ENCODE measurements at regions not wholly inside any gene's neighbourhood (a gene's known extent, or its start where the extent isn't known, plus 50 kb on each side); places are given as distances from the start of the nearest gene placed in this dataset.

GRCh38 chr3:193974671-193975535 lies 161.0 kb upstream of the HES1 start:
- Histone ChIP-seq H3K4me3 (ENCODE audit: control insufficient read depth in 1 of 2, extremely low read depth in 1 of 2, low read length in 1 of 2) (no peak overlapping the region), H3K27me3 (replicated peaks in 1 of 2; ENCODE audit: control insufficient read depth in 2 of 2, extremely low read depth in 1 of 2, insufficient read depth in 2 of 2, low read length in 1 of 2) (peaks cover 0 to 14% of the 10 kb centered on the region in 2 experiments), H3K4me1 (ENCODE audit: control insufficient read depth in 1 of 2, extremely low read depth in 1 of 2, insufficient read depth in 2 of 2, low read length in 2 of 2) (peaks cover 2 to 10% of the 10 kb centered on the region in 2 experiments), H3K36me3 (ENCODE audit: control insufficient read depth in 2 of 2, extremely low read depth in 1 of 2, insufficient read depth in 1 of 2, low read length in 1 of 2) (no peaks in the 10 kb centered on the region), H3K9me3 (no peaks in the 10 kb centered on the region), H3K27ac (ENCODE audit: low read length) (no peak overlapping the region)
- peaks cover 18 to 19% of the 10 kb centered on the region in 2 donors for H3K27me3 Mint-ChIP-seq
- ChIA-PET POLR2A (no interaction called here), CTCF (no interaction called here)
- DNase-seq (no peak), ATAC-seq (replicated peaks in 1 of 4) (no peak)
- WGBS (ENCODE audit: insufficient coverage), result 83% methylated on average over 14 of the region's 22 CpGs
- no peaks in the 10 kb centered on the region for H3K36me3 Mint-ChIP-seq
- H3K4me1 Mint-ChIP-seq, result peaks cover 9 to 33% (median 15%) of the 10 kb centered on the region in 3 donors
- H3K27ac Mint-ChIP-seq, result no peak overlapping the region
- no peaks in the 10 kb centered on the region for H3K9me3 Mint-ChIP-seq
- H3K4me3 Mint-ChIP-seq, result no peak overlapping the region

GRCh38 chr3:193977622-193978021 lies 158.3 kb upstream of the HES1 start:
- no peak overlapping the region for H3K27ac ChIP-seq (ENCODE audit: low read length)
- no peak overlapping the region for H3K4me3 ChIP-seq (ENCODE audit: control insufficient read depth in 1 of 2, extremely low read depth in 1 of 2, low read length in 1 of 2)
- H3K36me3 Mint-ChIP-seq, result no peaks in the 10 kb centered on the region
- H3K27me3 ChIP-seq (replicated peaks in 1 of 2; ENCODE audit: control insufficient read depth in 2 of 2, extremely low read depth in 1 of 2, insufficient read depth in 2 of 2, low read length in 1 of 2), result peaks cover 0 to 17% of the 10 kb centered on the region in 2 experiments
- no CpG with 5 or more reads among the region's 5 CpGs for WGBS (ENCODE audit: insufficient coverage)
- no peak overlapping the region for H3K27ac Mint-ChIP-seq
- H3K4me1 Mint-ChIP-seq, result peaks cover 0 to 11% (median 0%) of the 10 kb centered on the region in 3 donors
- ATAC-seq (replicated peaks in 1 of 4) (no peak), DNase-seq (no peak)
- peaks cover 6 to 11% of the 10 kb centered on the region in 2 donors for H3K27me3 Mint-ChIP-seq
- ChIA-PET POLR2A (no interaction called here), CTCF (no interaction called here)
- peaks cover 0 to under 1% of the 10 kb centered on the region in 2 experiments for H3K4me1 ChIP-seq (ENCODE audit: control insufficient read depth in 1 of 2, extremely low read depth in 1 of 2, insufficient read depth in 2 of 2, low read length in 2 of 2)
- no peaks in the 10 kb centered on the region for H3K9me3 ChIP-seq
- H3K9me3 Mint-ChIP-seq, result no peaks in the 10 kb centered on the region
- no peak overlapping the region for H3K4me3 Mint-ChIP-seq
- no peaks in the 10 kb centered on the region for H3K36me3 ChIP-seq (ENCODE audit: control insufficient read depth in 2 of 2, extremely low read depth in 1 of 2, insufficient read depth in 1 of 2, low read length in 1 of 2)

GRCh38 chr3:193978030-193978429 lies 157.9 kb upstream of the HES1 start:
- ATAC-seq (replicated peaks in 1 of 4) (no peak), DNase-seq (no peak)
- no peak overlapping the region for H3K4me3 ChIP-seq (ENCODE audit: control insufficient read depth in 1 of 2, extremely low read depth in 1 of 2, low read length in 1 of 2)
- POLR2A ChIA-PET, result no interaction called here
- WGBS (ENCODE audit: insufficient coverage), result 85% methylated on average over 4 of the region's 8 CpGs
- CTCF ChIA-PET, result no interaction called here
- no peaks in the 10 kb centered on the region for H3K4me1 ChIP-seq (ENCODE audit: control insufficient read depth in 1 of 2, extremely low read depth in 1 of 2, insufficient read depth in 2 of 2, low read length in 2 of 2)
- H3K27me3 ChIP-seq (replicated peaks in 1 of 2; ENCODE audit: control insufficient read depth in 2 of 2, extremely low read depth in 1 of 2, insufficient read depth in 2 of 2, low read length in 1 of 2), result peaks cover 0 to 17% of the 10 kb centered on the region in 2 experiments
- Mint-ChIP-seq H3K27me3 (peaks cover 6 to 11% of the 10 kb centered on the region in 2 donors), H3K36me3 (no peaks in the 10 kb centered on the region), H3K27ac (no peak overlapping the region), H3K4me1 (peaks cover 0 to 7% (median 0%) of the 10 kb centered on the region in 3 donors), H3K4me3 (no peak overlapping the region), H3K9me3 (no peaks in the 10 kb centered on the region)
- H3K27ac ChIP-seq (ENCODE audit: low read length), result no peak overlapping the region
- H3K36me3 ChIP-seq (ENCODE audit: control insufficient read depth in 2 of 2, extremely low read depth in 1 of 2, insufficient read depth in 1 of 2, low read length in 1 of 2), result no peaks in the 10 kb centered on the region
- H3K9me3 ChIP-seq, result no peaks in the 10 kb centered on the region

GRCh38 chr3:193978486-193978885 lies 157.5 kb upstream of the HES1 start:
- POLR2A ChIA-PET, result no interaction called here
- no peaks in the 10 kb centered on the region for H3K4me1 ChIP-seq (ENCODE audit: control insufficient read depth in 1 of 2, extremely low read depth in 1 of 2, insufficient read depth in 2 of 2, low read length in 2 of 2)
- no peak for ATAC-seq (replicated peaks in 1 of 4)
- Mint-ChIP-seq H3K9me3 (no peaks in the 10 kb centered on the region), H3K4me1 (peaks cover 0 to 3% (median 0%) of the 10 kb centered on the region in 3 donors), H3K4me3 (no peak overlapping the region), H3K36me3 (no peaks in the 10 kb centered on the region), H3K27ac (no peak overlapping the region), H3K27me3 (peaks cover 5 to 10% of the 10 kb centered on the region in 2 donors)
- WGBS (ENCODE audit: insufficient coverage), result 81% methylated on average over 3 of the region's 6 CpGs
- no peak for DNase-seq
- no peaks in the 10 kb centered on the region for H3K9me3 ChIP-seq
- H3K27ac ChIP-seq (ENCODE audit: low read length), result no peak overlapping the region
- CTCF ChIA-PET, result no interaction called here
- H3K4me3 ChIP-seq (ENCODE audit: control insufficient read depth in 1 of 2, extremely low read depth in 1 of 2, low read length in 1 of 2), result no peak overlapping the region
- H3K36me3 ChIP-seq (ENCODE audit: control insufficient read depth in 2 of 2, extremely low read depth in 1 of 2, insufficient read depth in 1 of 2, low read length in 1 of 2), result no peaks in the 10 kb centered on the region
- peaks cover 0 to 17% of the 10 kb centered on the region in 2 experiments for H3K27me3 ChIP-seq (replicated peaks in 1 of 2; ENCODE audit: control insufficient read depth in 2 of 2, extremely low read depth in 1 of 2, insufficient read depth in 2 of 2, low read length in 1 of 2)

GRCh38 chr3:193980326-193980725 lies 155.6 kb upstream of the HES1 start:
- Mint-ChIP-seq H3K36me3 (no peaks in the 10 kb centered on the region), H3K27me3 (peaks cover 0 to 2% of the 10 kb centered on the region in 2 donors), H3K27ac (no peak overlapping the region), H3K9me3 (no peaks in the 10 kb centered on the region), H3K4me3 (no peak overlapping the region), H3K4me1 (no peaks in the 10 kb centered on the region)
- WGBS (ENCODE audit: insufficient coverage), result 97% methylated on average over 4 of the region's 7 CpGs
- Histone ChIP-seq H3K9me3 (no peaks in the 10 kb centered on the region), H3K27ac (ENCODE audit: low read length) (no peak overlapping the region), H3K4me1 (ENCODE audit: control insufficient read depth in 1 of 2, extremely low read depth in 1 of 2, insufficient read depth in 2 of 2, low read length in 2 of 2) (no peaks in the 10 kb centered on the region), H3K4me3 (ENCODE audit: control insufficient read depth in 1 of 2, extremely low read depth in 1 of 2, low read length in 1 of 2) (no peak overlapping the region), H3K27me3 (replicated peaks in 1 of 2; ENCODE audit: control insufficient read depth in 2 of 2, extremely low read depth in 1 of 2, insufficient read depth in 2 of 2, low read length in 1 of 2) (peaks cover 0 to 9% of the 10 kb centered on the region in 2 experiments), H3K36me3 (ENCODE audit: control insufficient read depth in 2 of 2, extremely low read depth in 1 of 2, insufficient read depth in 1 of 2, low read length in 1 of 2) (no peaks in the 10 kb centered on the region)
- no peak for ATAC-seq (replicated peaks in 1 of 4)
- DNase-seq, result no peak
- ChIA-PET CTCF (no interaction called here), POLR2A (no interaction called here)

GRCh38 chr3:193980905-193981304 lies 155.0 kb upstream of the HES1 start:
- no peak overlapping the region for H3K4me3 ChIP-seq (ENCODE audit: control insufficient read depth in 1 of 2, extremely low read depth in 1 of 2, low read length in 1 of 2)
- Mint-ChIP-seq H3K4me1 (no peaks in the 10 kb centered on the region), H3K9me3 (no peaks in the 10 kb centered on the region), H3K27me3 (peaks cover 0 to 3% of the 10 kb centered on the region in 2 donors), H3K27ac (no peak overlapping the region), H3K36me3 (no peaks in the 10 kb centered on the region), H3K4me3 (no peak overlapping the region)
- H3K27ac ChIP-seq (ENCODE audit: low read length), result no peak overlapping the region
- H3K4me1 ChIP-seq (ENCODE audit: control insufficient read depth in 1 of 2, extremely low read depth in 1 of 2, insufficient read depth in 2 of 2, low read length in 2 of 2), result no peaks in the 10 kb centered on the region
- 86% methylated on average over 1 of the region's 3 CpGs for WGBS (ENCODE audit: insufficient coverage)
- peaks cover 0 to 10% of the 10 kb centered on the region in 2 experiments for H3K27me3 ChIP-seq (replicated peaks in 1 of 2; ENCODE audit: control insufficient read depth in 2 of 2, extremely low read depth in 1 of 2, insufficient read depth in 2 of 2, low read length in 1 of 2)
- CTCF ChIA-PET, result interaction anchor here in 1 of 2 donors (0.6 kb wide), 2 partner anchors 9 to 11 kb away, joined by 3 read pairs; no protein-coding TSS in a partner anchor
- DNase-seq (no peak), ATAC-seq (replicated peaks in 1 of 4) (no peak)
- H3K9me3 ChIP-seq, result no peaks in the 10 kb centered on the region
- no peaks in the 10 kb centered on the region for H3K36me3 ChIP-seq (ENCODE audit: control insufficient read depth in 2 of 2, extremely low read depth in 1 of 2, insufficient read depth in 1 of 2, low read length in 1 of 2)
- POLR2A ChIA-PET, result no interaction called here
